ENCODE measurements at regions not wholly inside any gene's neighbourhood (a gene's known extent, or its start where the extent isn't known, plus 50 kb on each side); places are given as distances from the start of the nearest gene placed in this dataset.

- Histone ChIP-seq H3K27ac (ENCODE audit: low read length) (no peak overlapping the region), H3K27me3 (replicated peaks in 1 of 2; ENCODE audit: control insufficient read depth in 2 of 2, extremely low read depth in 1 of 2, insufficient read depth in 2 of 2, low read length in 1 of 2) (no peaks in the 10 kb centered on the region), H3K4me1 (ENCODE audit: control insufficient read depth in 1 of 2, extremely low read depth in 1 of 2, insufficient read depth in 2 of 2, low read length in 2 of 2) (no peaks in the 10 kb centered on the region), H3K36me3 (ENCODE audit: control insufficient read depth in 2 of 2, extremely low read depth in 1 of 2, insufficient read depth in 1 of 2, low read length in 1 of 2) (no peaks in the 10 kb centered on the region), H3K9me3 (no peaks in the 10 kb centered on the region), H3K4me3 (ENCODE audit: control insufficient read depth in 1 of 2, extremely low read depth in 1 of 2, low read length in 1 of 2) (no peak overlapping the region)
- H3K9me3 Mint-ChIP-seq = peaks cover 0 to 3% (median 0%) of the 10 kb centered on the region in 3 donors
- POLR2A ChIA-PET = interaction anchor here in 1 of 2 donors (0.5 kb wide), 1 partner anchor 593 kb away, joined by 4 read pairs; no protein-coding TSS in a partner anchor
- no peaks in the 10 kb centered on the region for H3K27me3 Mint-ChIP-seq
- H3K36me3 Mint-ChIP-seq = no peaks in the 10 kb centered on the region
- ATAC-seq (replicated peaks in 1 of 4) (no peak), DNase-seq (no peak)
- 83% methylated on average over 2 of the region's 2 CpGs for WGBS (ENCODE audit: insufficient coverage)
- no peak overlapping the region for H3K4me3 Mint-ChIP-seq
- CTCF ChIA-PET = no interaction called here
- no peaks in the 10 kb centered on the region for H3K4me1 Mint-ChIP-seq
- no peak overlapping the region for H3K27ac Mint-ChIP-seq
Measured at GRCh38 chr12:74381958-74382357, 155.7 kb upstream of the ATXN7L3B start.

DNA sequence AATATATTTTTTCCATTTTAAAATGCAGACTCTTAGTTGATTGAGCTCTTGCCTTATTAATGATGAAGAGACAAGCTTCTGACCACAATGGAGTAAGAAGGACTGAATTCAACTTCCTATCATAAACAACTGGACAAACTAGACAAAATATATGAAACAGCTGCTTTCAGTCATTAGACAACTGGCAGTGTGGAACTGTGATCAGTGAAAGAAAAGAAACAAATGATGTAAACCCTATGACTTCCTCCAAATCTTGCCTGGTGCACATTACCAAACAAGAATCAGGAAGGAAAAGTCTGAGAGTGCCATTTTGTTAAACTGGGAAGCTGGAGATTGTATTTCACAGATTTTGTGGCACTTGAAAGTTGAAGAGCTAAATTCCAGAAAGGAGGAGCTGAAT lies 154.7 kb upstream of the ATXN7L3B start:
- Mint-ChIP-seq H3K27me3 (no peaks in the 10 kb centered on the region), H3K36me3 (no peaks in the 10 kb centered on the region), H3K27ac (no peak overlapping the region), H3K4me3 (no peak overlapping the region), H3K4me1 (no peaks in the 10 kb centered on the region), H3K9me3 (peaks cover 0 to 3% (median 2%) of the 10 kb centered on the region in 3 donors)
- ATAC-seq (replicated peaks in 1 of 4) (no peak), DNase-seq (no peak)
- no peak overlapping the region for H3K27ac ChIP-seq (ENCODE audit: low read length)
- no peaks in the 10 kb centered on the region for H3K36me3 ChIP-seq (ENCODE audit: control insufficient read depth in 2 of 2, extremely low read depth in 1 of 2, insufficient read depth in 1 of 2, low read length in 1 of 2)
- H3K27me3 ChIP-seq (replicated peaks in 1 of 2; ENCODE audit: control insufficient read depth in 2 of 2, extremely low read depth in 1 of 2, insufficient read depth in 2 of 2, low read length in 1 of 2) = no peaks in the 10 kb centered on the region
- H3K4me1 ChIP-seq (ENCODE audit: control insufficient read depth in 1 of 2, extremely low read depth in 1 of 2, insufficient read depth in 2 of 2, low read length in 2 of 2) = no peaks in the 10 kb centered on the region
- ChIA-PET CTCF (no interaction called here), POLR2A (no interaction called here)
- H3K4me3 ChIP-seq (ENCODE audit: control insufficient read depth in 1 of 2, extremely low read depth in 1 of 2, low read length in 1 of 2) = no peak overlapping the region
- H3K9me3 ChIP-seq = no peaks in the 10 kb centered on the region

DNA sequence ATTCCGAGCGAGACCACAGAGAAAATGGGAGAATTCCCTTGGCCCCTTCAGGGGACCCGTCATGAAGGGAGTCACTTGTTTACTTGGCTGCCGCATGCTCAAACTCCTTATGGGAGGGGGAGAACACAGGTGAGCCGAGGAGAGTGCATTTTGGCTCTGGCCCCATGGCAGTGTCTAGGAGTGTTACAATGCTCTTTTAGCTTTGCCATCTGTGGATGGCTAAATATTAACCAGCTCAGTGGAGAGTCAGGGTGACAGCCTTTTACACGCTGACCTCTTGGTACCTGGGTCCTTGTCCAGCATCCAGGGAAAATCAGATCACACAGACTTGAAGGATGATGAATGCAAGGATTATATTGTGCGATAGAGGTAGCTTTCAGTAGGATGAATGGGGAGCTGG lies 146.4 kb upstream of the ATXN7L3B start:
- DNase-seq (no peak), ATAC-seq (replicated peaks in 1 of 4) (no peak)
- H3K36me3 Mint-ChIP-seq = no peaks in the 10 kb centered on the region
- H3K9me3 ChIP-seq = no peaks in the 10 kb centered on the region
- WGBS (ENCODE audit: insufficient coverage) = 78% methylated on average over 6 of the region's 7 CpGs
- H3K9me3 Mint-ChIP-seq = peaks cover 0 to 7% (median 2%) of the 10 kb centered on the region in 3 donors
- H3K4me1 ChIP-seq (ENCODE audit: control insufficient read depth in 1 of 2, extremely low read depth in 1 of 2, insufficient read depth in 2 of 2, low read length in 2 of 2) = no peaks in the 10 kb centered on the region
- H3K4me3 Mint-ChIP-seq = no peak overlapping the region
- no peak overlapping the region for H3K27ac Mint-ChIP-seq
- no peaks in the 10 kb centered on the region for H3K36me3 ChIP-seq (ENCODE audit: control insufficient read depth in 2 of 2, extremely low read depth in 1 of 2, insufficient read depth in 1 of 2, low read length in 1 of 2)
- no peak overlapping the region for H3K27ac ChIP-seq (ENCODE audit: low read length)
- H3K27me3 ChIP-seq (replicated peaks in 1 of 2; ENCODE audit: control insufficient read depth in 2 of 2, extremely low read depth in 1 of 2, insufficient read depth in 2 of 2, low read length in 1 of 2) = no peaks in the 10 kb centered on the region
- ChIA-PET POLR2A (no interaction called here), CTCF (no interaction called here)
- H3K27me3 Mint-ChIP-seq = no peaks in the 10 kb centered on the region
- H3K4me3 ChIP-seq (ENCODE audit: control insufficient read depth in 1 of 2, extremely low read depth in 1 of 2, low read length in 1 of 2) = no peak overlapping the region
- H3K4me1 Mint-ChIP-seq = no peaks in the 10 kb centered on the region

GRCh38 chr12:74393272-74393671 lies 144.4 kb upstream of the ATXN7L3B start:
- Histone ChIP-seq H3K27me3 (replicated peaks in 1 of 2; ENCODE audit: control insufficient read depth in 2 of 2, extremely low read depth in 1 of 2, insufficient read depth in 2 of 2, low read length in 1 of 2) (no peaks in the 10 kb centered on the region), H3K4me3 (ENCODE audit: control insufficient read depth in 1 of 2, extremely low read depth in 1 of 2, low read length in 1 of 2) (no peak overlapping the region), H3K36me3 (ENCODE audit: control insufficient read depth in 2 of 2, extremely low read depth in 1 of 2, insufficient read depth in 1 of 2, low read length in 1 of 2) (no peaks in the 10 kb centered on the region), H3K9me3 (no peaks in the 10 kb centered on the region), H3K27ac (ENCODE audit: low read length) (no peak overlapping the region), H3K4me1 (ENCODE audit: control insufficient read depth in 1 of 2, extremely low read depth in 1 of 2, insufficient read depth in 2 of 2, low read length in 2 of 2) (no peaks in the 10 kb centered on the region)
- CTCF ChIA-PET = no interaction called here
- Mint-ChIP-seq H3K4me1 (no peaks in the 10 kb centered on the region), H3K36me3 (no peaks in the 10 kb centered on the region), H3K27me3 (no peaks in the 10 kb centered on the region), H3K27ac (no peak overlapping the region), H3K4me3 (no peak overlapping the region), H3K9me3 (peaks cover 0 to 7% (median 0%) of the 10 kb centered on the region in 3 donors)
- WGBS (ENCODE audit: insufficient coverage) = no CpG with 5 or more reads among the region's 4 CpGs
- POLR2A ChIA-PET = no interaction called here
- DNase-seq = no peak
- no peak for ATAC-seq (replicated peaks in 1 of 4)

- no peak overlapping the region for H3K27ac Mint-ChIP-seq
- no peaks in the 10 kb centered on the region for H3K4me1 Mint-ChIP-seq
- Histone ChIP-seq H3K9me3 (no peaks in the 10 kb centered on the region), H3K36me3 (ENCODE audit: control insufficient read depth in 2 of 2, extremely low read depth in 1 of 2, insufficient read depth in 1 of 2, low read length in 1 of 2) (no peaks in the 10 kb centered on the region), H3K4me3 (ENCODE audit: control insufficient read depth in 1 of 2, extremely low read depth in 1 of 2, low read length in 1 of 2) (no peak overlapping the region), H3K27ac (ENCODE audit: low read length) (no peak overlapping the region), H3K27me3 (replicated peaks in 1 of 2; ENCODE audit: control insufficient read depth in 2 of 2, extremely low read depth in 1 of 2, insufficient read depth in 2 of 2, low read length in 1 of 2) (no peaks in the 10 kb centered on the region), H3K4me1 (ENCODE audit: control insufficient read depth in 1 of 2, extremely low read depth in 1 of 2, insufficient read depth in 2 of 2, low read length in 2 of 2) (no peaks in the 10 kb centered on the region)
- no peaks in the 10 kb centered on the region for H3K36me3 Mint-ChIP-seq
- H3K9me3 Mint-ChIP-seq = peaks cover 0 to 7% (median 0%) of the 10 kb centered on the region in 3 donors
- H3K27me3 Mint-ChIP-seq = no peaks in the 10 kb centered on the region
- CTCF ChIA-PET = interaction anchor here in 1 of 2 donors (0.6 kb wide), 1 partner anchor 19 kb away, joined by 3 read pairs; no protein-coding TSS in a partner anchor
- no CpG with 5 or more reads among the region's 1 CpG for WGBS (ENCODE audit: insufficient coverage)
- no peak overlapping the region for H3K4me3 Mint-ChIP-seq
- no peak for DNase-seq
- POLR2A ChIA-PET = no interaction called here
- ATAC-seq (replicated peaks in 1 of 4) = no peak
Measured at GRCh38 chr12:74394647-74395046, 143.0 kb upstream of the ATXN7L3B start.

DNA sequence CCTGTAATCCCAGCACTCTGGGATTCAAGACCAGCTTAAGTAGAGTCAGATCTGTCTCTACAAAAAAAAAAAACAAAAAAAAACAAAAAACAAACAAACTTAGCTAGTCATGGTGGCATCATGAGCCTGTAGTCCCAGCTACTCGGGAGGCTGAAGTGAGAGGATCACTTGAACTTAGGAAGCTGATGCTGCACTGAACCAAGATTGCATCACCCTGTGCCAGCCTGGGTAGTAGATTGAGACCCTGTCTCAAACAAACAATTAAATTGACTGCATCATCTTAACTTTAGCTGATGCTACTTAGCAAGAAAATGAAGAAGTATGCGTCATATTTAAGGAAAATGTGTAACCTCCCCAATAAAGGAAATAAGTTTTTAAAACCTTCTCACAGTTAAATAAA lies 136.6 kb upstream of the ATXN7L3B start:
- no peaks in the 10 kb centered on the region for H3K9me3 ChIP-seq
- no CpG with 5 or more reads among the region's 2 CpGs for WGBS (ENCODE audit: insufficient coverage)
- Mint-ChIP-seq H3K36me3 (no peaks in the 10 kb centered on the region), H3K27ac (no peak overlapping the region), H3K27me3 (no peaks in the 10 kb centered on the region), H3K9me3 (no peaks in the 10 kb centered on the region), H3K4me1 (no peaks in the 10 kb centered on the region), H3K4me3 (no peak overlapping the region)
- no peak overlapping the region for H3K27ac ChIP-seq (ENCODE audit: low read length)
- DNase-seq (no peak), ATAC-seq (replicated peaks in 1 of 4) (no peak)
- no peaks in the 10 kb centered on the region for H3K4me1 ChIP-seq (ENCODE audit: control insufficient read depth in 1 of 2, extremely low read depth in 1 of 2, insufficient read depth in 2 of 2, low read length in 2 of 2)
- CTCF ChIA-PET = interaction anchor here in 1 of 2 donors (0.6 kb wide), 1 partner anchor 1889 kb away, joined by 4 read pairs; no protein-coding TSS in a partner anchor
- POLR2A ChIA-PET = no interaction called here
- H3K4me3 ChIP-seq (ENCODE audit: control insufficient read depth in 1 of 2, extremely low read depth in 1 of 2, low read length in 1 of 2) = no peak overlapping the region
- H3K36me3 ChIP-seq (ENCODE audit: control insufficient read depth in 2 of 2, extremely low read depth in 1 of 2, insufficient read depth in 1 of 2, low read length in 1 of 2) = no peaks in the 10 kb centered on the region
- no peaks in the 10 kb centered on the region for H3K27me3 ChIP-seq (replicated peaks in 1 of 2; ENCODE audit: control insufficient read depth in 2 of 2, extremely low read depth in 1 of 2, insufficient read depth in 2 of 2, low read length in 1 of 2)

DNA sequence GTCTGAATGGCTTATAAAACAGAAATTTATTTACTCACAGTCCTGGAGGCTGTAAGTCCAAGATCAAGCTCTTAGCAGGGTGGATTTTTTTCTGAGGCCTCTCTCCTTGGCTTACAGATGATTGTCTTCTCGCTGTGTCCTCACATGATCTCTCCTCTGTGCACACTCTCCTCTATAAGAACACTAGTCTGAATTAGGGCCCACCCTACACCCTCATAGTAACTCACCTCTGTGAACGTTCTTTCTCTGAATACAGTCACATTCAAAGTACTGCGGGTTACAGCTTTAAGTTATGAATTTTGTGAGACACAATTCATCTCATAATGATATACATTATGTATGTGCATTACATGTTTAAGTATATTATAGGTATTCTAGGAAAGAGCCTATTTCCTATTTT lies 135.7 kb upstream of the ATXN7L3B start:
- no peak for ATAC-seq (replicated peaks in 1 of 4)
- Mint-ChIP-seq H3K27ac (no peak overlapping the region), H3K36me3 (no peaks in the 10 kb centered on the region), H3K9me3 (no peaks in the 10 kb centered on the region), H3K4me3 (no peak overlapping the region), H3K27me3 (no peaks in the 10 kb centered on the region), H3K4me1 (no peaks in the 10 kb centered on the region)
- 60% methylated on average over 1 of the region's 3 CpGs for WGBS (ENCODE audit: insufficient coverage)
- H3K27me3 ChIP-seq (replicated peaks in 1 of 2; ENCODE audit: control insufficient read depth in 2 of 2, extremely low read depth in 1 of 2, insufficient read depth in 2 of 2, low read length in 1 of 2) = no peaks in the 10 kb centered on the region
- H3K4me1 ChIP-seq (ENCODE audit: control insufficient read depth in 1 of 2, extremely low read depth in 1 of 2, insufficient read depth in 2 of 2, low read length in 2 of 2) = no peaks in the 10 kb centered on the region
- DNase-seq = no peak
- no peak overlapping the region for H3K27ac ChIP-seq (ENCODE audit: low read length)
- H3K9me3 ChIP-seq = no peaks in the 10 kb centered on the region
- POLR2A ChIA-PET = no interaction called here
- H3K36me3 ChIP-seq (ENCODE audit: control insufficient read depth in 2 of 2, extremely low read depth in 1 of 2, insufficient read depth in 1 of 2, low read length in 1 of 2) = no peaks in the 10 kb centered on the region
- no peak overlapping the region for H3K4me3 ChIP-seq (ENCODE audit: control insufficient read depth in 1 of 2, extremely low read depth in 1 of 2, low read length in 1 of 2)
- CTCF ChIA-PET = no interaction called here

All from T-cell (primary cell).